GM18873 (cell line): ENCODE measurements at regions not wholly inside any gene's neighbourhood (a gene's known extent, or its start where the extent isn't known, plus 50 kb on each side); places are given as distances from the start of the nearest gene placed in this dataset.
"Not testable (repeated sequence)": the region's sequence is repeated elsewhere in the genome, so short reads cannot be mapped to it uniquely, and the experiment has no call there.

Source experiments
- ATAC-seq: cut with Tn5 transposase; IDR thresholded peaks from one replicate; pipeline ENCODE4 v1.9.1; 2021; ENCODE audit warnings: mild to moderate bottlenecking, moderate library complexity, moderate number of reproducible peaks; ENCODE audit not compliant: unreplicated experiment, low FRiP score

- no peak for ATAC-seq
These were observed 57.4 kb upstream of the ZBTB20 start for GRCh38 chr3:115204475-115204874.

- no peak for ATAC-seq
These were observed 61.1 kb upstream of the ZBTB20 start for GRCh38 chr3:115208066-115208750.

GRCh38 chr3:115211810-115212492 lies 64.9 kb upstream of the ZBTB20 start:
- ATAC-seq = no peak

GRCh38 chr3:115212615-115213014 lies 65.5 kb upstream of the ZBTB20 start:
- ATAC-seq = no peak

GRCh38 chr3:115213052-115213451 lies 66.0 kb upstream of the ZBTB20 start:
- ATAC-seq = not testable (repeated sequence)

- ATAC-seq = no peak
These were observed 70.2 kb upstream of the ZBTB20 start for GRCh38 chr3:115217292-115217677.

- ATAC-seq = no peak
These were observed 70.8 kb upstream of the ZBTB20 start for GRCh38 chr3:115217678-115218451.

- ATAC-seq = no peak
These were observed 71.8 kb upstream of the ZBTB20 start for GRCh38 chr3:115218859-115219258.

GRCh38 chr3:115224687-115225086 lies 77.6 kb upstream of the ZBTB20 start:
- ATAC-seq = no peak

- ATAC-seq = no peak
These were observed 79.9 kb upstream of the ZBTB20 start for GRCh38 chr3:115226844-115227445.

GRCh38 chr3:115227461-115227860 lies 80.4 kb upstream of the ZBTB20 start:
- no peak for ATAC-seq

- ATAC-seq = no peak
These were observed 81.2 kb upstream of the ZBTB20 start for GRCh38 chr3:115228266-115228665.

- no peak for ATAC-seq
These were observed 85.1 kb upstream of the ZBTB20 start for GRCh38 chr3:115232167-115232566.

- ATAC-seq = no peak
These were observed 85.9 kb upstream of the ZBTB20 start for GRCh38 chr3:115233021-115233420.

GRCh38 chr3:115236496-115236895 lies 89.4 kb upstream of the ZBTB20 start:
- no peak for ATAC-seq

GRCh38 chr3:115239717-115240116 lies 92.6 kb upstream of the ZBTB20 start:
- ATAC-seq = no peak

- no peak for ATAC-seq
These were observed 97.3 kb upstream of the ZBTB20 start for GRCh38 chr3:115244350-115244749.

GRCh38 chr3:115245438-115245837 lies 98.3 kb upstream of the ZBTB20 start:
- no peak for ATAC-seq

GRCh38 chr3:115245899-115246298 lies 98.8 kb upstream of the ZBTB20 start:
- ATAC-seq = no peak

- no peak for ATAC-seq
These were observed 99.5 kb upstream of the ZBTB20 start for GRCh38 chr3:115246461-115247020.

GRCh38 chr3:115248274-115248673 lies 101.2 kb upstream of the ZBTB20 start:
- no peak for ATAC-seq
